HG02840 (cell line): ENCODE measurements at regions not wholly inside any gene's neighbourhood (a gene's known extent, or its start where the extent isn't known, plus 50 kb on each side); places are given as distances from the start of the nearest gene placed in this dataset.
"Not testable (repeated sequence)": the region's sequence is repeated elsewhere in the genome, so short reads cannot be mapped to it uniquely, and the experiment has no call there.

ENCODE experiments used
- ATAC-seq: cut with Tn5 transposase; IDR thresholded peaks from one replicate; pipeline ENCODE4 v1.9.1; 2021; ENCODE audit warnings: mild to moderate bottlenecking, moderate library complexity, moderate number of reproducible peaks; ENCODE audit not compliant: unreplicated experiment, low FRiP score

- ATAC-seq = no peak
Observed at GRCh38 chr12:65720136-65721130, 103.8 kb upstream of the HMGA2 start.

- no peak for ATAC-seq
Observed at GRCh38 chr12:65721541-65722190, 102.6 kb upstream of the HMGA2 start.

GRCh38 chr12:65725376-65725775 is 98.9 kb upstream of the HMGA2 start:
- ATAC-seq = no peak

GRCh38 chr12:65728455-65728847 is 95.8 kb upstream of the HMGA2 start:
- no peak for ATAC-seq

- ATAC-seq = no peak
Observed at GRCh38 chr12:65728848-65729793, 95.2 kb upstream of the HMGA2 start.

GRCh38 chr12:65731771-65732170 is 92.5 kb upstream of the HMGA2 start:
- no peak for ATAC-seq

- ATAC-seq = not testable (repeated sequence)
Observed at GRCh38 chr12:65733643-65734042, 90.6 kb upstream of the HMGA2 start.

GRCh38 chr12:65734226-65734625 is 90.1 kb upstream of the HMGA2 start:
- no peak for ATAC-seq

- ATAC-seq = no peak
Observed at GRCh38 chr12:65739606-65740005, 84.7 kb upstream of the HMGA2 start.

GRCh38 chr12:65740506-65740872 is 83.8 kb upstream of the HMGA2 start:
- no peak for ATAC-seq

GRCh38 chr12:65740873-65741600 is 83.2 kb upstream of the HMGA2 start:
- ATAC-seq = no peak

- ATAC-seq = no peak
Observed at GRCh38 chr12:65741656-65742017, 82.6 kb upstream of the HMGA2 start.

GRCh38 chr12:65742018-65743010 is 82.0 kb upstream of the HMGA2 start:
- no peak for ATAC-seq

GRCh38 chr12:65744236-65744840 is 79.9 kb upstream of the HMGA2 start:
- not testable (repeated sequence) for ATAC-seq

- ATAC-seq = no peak
Observed at GRCh38 chr12:65747338-65747737, 76.9 kb upstream of the HMGA2 start.

GRCh38 chr12:65748332-65748731 is 76.0 kb upstream of the HMGA2 start:
- no peak for ATAC-seq

- ATAC-seq = no peak
Observed at GRCh38 chr12:65754290-65754689, 70.0 kb upstream of the HMGA2 start.
